NCI-H128 (cell line): ENCODE measurements at regions not wholly inside any gene's neighbourhood (a gene's known extent, or its start where the extent isn't known, plus 50 kb on each side); places are given as distances from the start of the nearest gene placed in this dataset.

ENCODE experiments used
- DNase-seq: peaks from one replicate; lab custom pipeline; 2025; ENCODE audit not compliant: unreplicated experiment; lab: John Stamatoyannopoulos, UW

DNA sequence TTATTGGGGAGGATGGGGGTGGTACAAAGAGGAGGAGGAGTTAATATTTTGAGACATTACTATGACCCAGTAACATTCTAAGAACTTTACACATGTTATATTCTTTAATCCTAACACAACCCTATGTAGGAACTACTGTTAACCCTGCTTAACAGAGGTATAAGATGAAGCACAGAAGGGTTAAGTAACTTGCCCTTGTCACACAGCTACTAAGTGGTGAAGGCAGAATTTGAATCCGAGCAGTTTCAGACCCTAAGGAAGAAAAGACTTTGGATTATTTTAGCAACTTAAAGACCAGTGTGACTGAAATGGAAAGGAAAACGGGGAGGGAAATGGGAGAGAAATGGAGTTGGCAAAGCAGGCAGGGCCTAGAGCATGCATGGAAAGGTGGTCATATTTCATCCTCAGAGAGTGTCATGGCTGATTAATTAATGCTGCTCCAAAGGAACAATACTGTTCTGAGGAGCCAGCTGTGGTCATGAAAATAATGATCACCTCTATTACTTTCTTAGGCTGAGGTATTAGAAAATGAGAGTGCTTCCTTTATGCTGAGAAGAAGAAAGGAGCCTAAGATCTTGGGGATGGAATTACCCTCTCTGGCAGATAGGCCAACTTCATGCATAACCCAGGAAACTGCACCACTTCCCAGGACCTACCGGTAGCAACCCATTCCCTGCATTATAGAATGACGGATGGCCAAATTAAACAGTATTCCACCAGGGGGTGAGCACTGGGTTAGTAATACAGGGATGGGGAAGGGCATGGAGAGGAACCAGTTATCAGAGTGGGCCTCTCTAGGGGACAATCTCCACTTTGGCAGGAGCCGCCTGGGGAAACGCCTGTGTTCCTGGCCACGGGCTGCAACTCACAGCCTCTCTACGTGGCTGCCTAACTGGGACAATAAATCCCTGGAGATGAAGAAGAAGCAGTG, 50.1 kb upstream of the TNFAIP3 start:
- no peak for DNase-seq
